NCI-H526 treated with DMSO at 0.1 percent for 48 hours (cell line): ENCODE measurements at regions not wholly inside any gene's neighbourhood (a gene's known extent, or its start where the extent isn't known, plus 50 kb on each side); places are given as distances from the start of the nearest gene placed in this dataset.

Source experiments
- DNase-seq: peaks from one replicate; lab custom pipeline; 2025; lab: John Stamatoyannopoulos, UW

DNA sequence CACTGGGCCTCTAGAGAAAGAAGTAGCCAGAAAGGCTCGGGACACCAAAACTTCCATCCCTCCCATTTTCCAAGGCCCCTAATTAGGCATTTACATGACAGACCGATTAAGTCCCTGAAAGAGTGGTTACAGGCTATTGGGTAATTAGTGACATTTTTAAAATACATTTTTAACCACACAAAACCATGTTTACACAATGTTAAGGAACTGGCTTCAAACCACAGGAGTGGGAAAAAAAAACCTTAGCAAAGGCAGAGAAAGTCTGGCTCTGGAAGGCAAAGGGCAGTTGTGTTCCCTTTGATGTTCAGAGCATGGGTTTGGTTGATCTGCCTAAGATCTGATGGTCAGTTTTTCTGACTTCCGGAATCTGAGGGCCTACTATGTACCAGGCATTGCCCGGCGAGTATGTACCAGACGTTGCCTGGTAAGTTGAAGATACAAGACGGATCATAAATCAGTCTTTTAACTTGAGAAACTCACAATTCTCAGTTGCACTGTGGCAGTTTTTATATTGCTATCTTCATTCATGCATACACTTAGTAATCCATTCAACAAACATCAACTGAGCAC lies 576.5 kb downstream of the MED13L start:
- no peak for DNase-seq

DNA sequence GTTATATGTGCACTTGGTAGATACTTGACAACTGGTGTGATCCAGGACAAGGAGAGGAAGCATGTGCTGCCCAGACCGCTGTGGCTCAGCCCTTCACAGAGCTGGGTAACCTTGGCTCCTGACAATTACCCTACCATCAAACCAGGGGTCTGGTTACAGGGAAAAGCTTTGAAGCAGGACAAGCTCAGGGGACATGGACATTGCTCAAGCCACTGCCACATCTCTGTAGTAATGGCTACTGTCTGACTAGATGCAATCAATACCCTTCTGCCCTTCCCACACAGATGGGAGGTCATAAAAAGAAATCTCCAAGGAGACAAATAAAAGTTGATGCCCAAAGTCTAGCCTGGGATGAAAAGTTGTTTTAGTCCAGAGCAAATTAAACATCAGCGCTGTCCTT lies 577.4 kb downstream of the MED13L start:
- DNase-seq: no peak

DNA sequence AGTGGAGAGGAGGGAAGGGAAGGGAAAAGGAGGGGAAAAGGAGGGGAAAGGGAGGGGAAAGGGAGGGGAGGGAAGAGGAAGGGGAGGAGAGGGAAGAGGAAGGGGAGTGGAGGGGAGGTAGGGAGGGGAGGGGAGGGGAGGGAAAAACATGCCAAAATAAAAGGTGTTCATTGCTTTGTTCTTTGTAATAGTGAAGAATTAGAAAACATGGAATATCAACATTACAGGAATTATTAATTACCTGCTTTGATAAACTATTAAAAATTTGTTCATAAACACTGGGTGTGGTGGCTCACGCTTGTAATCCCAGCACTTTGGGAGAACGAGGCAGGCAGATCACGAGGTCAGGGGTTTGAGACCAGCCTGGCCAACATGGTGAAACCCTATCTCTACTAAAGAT lies 579.2 kb downstream of the MED13L start:
- no peak for DNase-seq

DNA sequence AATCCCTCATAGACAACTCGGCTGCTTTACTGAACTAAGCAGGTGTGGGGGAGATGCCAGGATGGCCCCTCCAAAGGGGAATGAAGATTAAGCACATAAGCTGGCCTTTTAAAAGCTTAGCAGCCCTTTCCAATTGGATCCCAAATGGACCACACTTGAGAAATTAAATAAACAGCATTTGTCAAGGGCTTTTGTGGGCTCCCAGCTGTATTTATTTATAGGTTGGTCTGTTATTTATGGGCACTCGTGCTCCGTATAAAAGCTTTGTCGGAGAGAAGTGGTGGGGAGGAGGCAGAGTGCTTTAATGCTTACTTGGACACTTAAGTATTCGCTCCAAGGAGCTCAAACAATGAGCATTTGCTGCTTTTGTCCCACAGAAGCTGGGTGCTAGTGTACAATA lies 580.2 kb downstream of the MED13L start:
- DNase-seq: no peak

DNA sequence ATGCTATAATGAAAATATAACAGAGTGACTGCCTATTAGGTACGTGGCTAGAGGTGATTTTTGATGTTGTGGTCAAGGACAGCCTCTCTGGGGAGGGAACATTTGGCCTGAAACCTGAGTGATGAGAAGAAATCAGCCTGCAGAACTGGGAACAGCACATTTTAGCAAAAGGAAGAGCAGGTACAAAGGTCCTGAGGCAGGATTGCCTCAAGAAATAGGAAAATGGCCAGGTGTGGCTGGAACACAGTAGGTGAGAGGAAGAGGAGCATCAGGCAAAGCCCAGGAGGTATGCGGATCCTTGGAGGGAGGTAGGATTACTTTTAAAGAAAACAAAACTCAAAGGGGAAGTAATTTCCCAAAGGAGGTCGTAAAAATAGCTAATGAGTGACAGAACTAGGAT lies 582.9 kb downstream of the MED13L start:
- DNase-seq: no peak

DNA sequence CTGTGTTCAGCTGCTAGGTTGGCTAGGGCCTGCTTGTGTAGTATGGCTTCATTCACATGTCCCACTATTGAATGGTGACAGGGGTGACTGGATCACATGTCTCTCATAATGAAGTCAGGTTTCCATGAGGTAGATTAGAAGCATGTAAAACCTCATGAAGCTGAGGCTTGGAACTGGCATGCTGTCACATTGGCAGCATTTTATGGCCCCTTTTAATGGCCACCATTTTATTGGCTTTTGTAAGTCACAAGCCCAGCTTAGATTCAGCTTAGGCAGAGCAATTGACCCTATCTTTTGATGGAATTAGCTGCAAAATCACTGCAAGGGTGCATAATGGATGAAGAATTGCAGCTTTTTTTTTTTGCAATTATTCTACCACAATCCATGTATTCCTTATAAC lies 583.5 kb downstream of the MED13L start:
- no peak for DNase-seq

DNA sequence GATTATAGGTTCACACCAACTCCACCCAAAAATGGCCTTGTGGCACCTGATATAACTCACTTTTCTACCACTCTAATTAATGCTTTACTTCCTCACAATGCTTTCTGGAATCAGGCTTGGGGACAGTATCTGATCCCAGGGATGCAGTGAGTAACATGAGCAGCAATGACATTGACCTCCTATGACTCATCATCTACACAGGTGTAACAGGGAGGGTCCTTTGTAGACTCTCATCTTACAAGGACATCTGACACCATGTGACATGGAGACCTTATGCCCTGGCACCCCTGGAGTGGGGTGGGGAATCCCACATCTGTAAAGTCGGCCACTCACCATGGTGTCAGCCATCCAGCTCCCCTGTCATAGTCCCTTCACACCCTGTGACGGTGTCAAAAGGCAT lies 586.4 kb downstream of the MED13L start:
- DNase-seq: no peak

DNA sequence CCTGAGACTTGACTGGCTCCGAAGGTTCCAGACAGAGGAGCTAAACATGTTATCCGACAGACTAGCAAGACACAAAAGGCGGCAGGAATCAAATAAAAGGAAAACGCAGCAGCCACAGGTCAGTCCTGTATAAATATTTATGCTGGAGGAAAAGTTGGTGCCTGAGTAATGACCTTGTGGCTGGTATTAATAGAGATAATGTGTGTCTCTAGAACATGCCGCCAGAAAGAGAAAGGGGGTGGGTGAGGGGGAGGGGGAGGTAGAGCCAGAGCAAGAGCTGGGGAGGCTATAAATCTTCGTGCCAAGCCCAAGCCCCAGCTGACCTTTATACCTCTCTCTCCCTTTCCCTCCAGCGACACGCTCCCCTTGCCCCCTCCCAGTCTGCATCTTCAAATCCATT lies 590.4 kb downstream of the MED13L start:
- DNase-seq: no peak

DNA sequence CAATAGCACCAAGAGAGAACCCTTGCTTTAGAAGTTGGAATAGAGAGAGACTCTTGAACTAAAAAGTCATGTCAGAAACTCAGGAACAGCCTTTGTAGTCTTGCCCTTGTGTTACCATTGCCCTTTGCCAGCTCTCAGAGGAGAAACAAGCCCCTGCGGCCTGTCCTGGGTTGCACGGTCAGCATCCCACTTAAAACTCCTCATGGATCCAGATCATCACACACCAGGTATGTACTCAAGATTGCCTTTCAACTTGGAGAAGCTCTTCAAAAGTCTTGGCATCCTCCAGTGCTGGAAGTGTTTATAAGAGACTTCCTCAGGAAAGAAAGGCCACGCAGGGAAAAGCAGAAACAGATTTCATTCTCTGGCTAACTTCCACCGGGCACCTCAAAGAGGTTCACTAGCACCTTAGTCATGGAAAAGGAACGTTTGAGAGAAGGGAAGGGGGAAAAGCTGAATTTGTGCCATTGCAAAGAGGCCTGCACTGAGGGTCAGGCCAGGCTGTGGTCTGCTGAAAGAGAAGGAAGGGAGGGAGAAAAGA lies 594.2 kb downstream of the MED13L start:
- no peak for DNase-seq

DNA sequence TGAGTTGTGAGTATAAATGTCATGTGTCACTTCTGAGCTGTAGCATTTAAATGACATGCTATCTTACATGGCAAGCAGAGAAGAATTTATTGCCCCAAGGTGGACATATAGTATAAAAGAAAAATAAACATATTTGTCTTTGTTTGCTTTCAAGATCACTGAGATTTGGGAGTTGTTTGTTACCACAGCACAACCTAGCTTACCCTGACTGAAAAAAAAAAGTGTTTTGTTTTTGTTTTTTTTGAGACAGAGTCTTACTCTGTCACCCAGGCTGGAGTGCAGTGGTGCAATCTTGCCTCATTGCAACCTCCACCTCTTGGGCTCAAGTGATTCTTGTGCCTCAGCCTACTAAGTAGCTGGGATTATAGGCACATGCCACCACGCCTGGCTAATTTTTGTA lies 596.5 kb downstream of the MED13L start:
- no peak for DNase-seq

DNA sequence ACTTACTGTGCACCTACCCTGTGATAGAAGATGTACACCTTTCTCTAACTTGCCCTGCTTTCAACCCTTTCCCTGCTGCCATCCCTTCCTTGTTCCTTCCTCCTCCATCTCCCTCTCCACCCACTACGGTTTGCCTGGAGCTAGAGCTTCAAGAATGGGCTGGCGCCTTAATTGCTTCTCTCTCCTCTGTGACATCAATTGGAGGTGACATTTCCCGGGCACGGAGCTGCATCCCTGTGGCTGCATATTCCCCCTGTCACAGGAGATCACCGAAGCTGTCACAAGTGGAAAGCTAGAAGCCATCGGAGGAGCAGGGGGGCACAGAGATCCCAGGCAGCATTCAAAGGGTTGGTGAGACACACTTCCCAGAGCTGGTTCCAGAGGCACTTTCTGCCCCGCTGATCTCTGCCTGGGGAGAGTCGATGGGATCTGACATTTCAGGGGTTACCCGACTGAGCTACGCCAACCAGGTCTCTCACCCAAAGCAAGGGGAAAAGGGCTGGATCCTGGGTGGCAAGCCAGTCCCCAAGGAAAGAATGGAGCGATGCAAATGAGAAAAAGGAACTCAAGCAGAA lies 604.9 kb downstream of the MED13L start:
- DNase-seq: no peak

DNA sequence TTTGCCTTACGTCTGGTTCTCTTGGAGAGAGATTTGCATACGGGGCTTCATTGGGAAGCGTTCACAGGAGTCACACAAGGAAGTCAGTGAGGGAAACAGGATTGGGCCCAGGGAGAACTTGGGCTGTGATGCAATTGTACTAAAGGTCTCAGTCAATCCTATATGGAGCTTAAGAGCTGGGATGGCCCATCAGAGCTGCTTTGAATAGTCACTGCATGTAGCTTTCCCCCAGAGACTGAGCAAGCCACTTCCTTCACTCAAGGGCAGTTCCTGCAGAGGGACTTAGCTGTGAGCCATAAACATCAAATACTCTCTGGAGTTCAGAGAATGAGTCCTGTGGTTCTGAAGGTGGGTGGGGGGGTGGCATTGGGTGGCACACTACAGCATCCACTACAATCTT lies 605.4 kb downstream of the MED13L start:
- DNase-seq: peak; percentile 68

DNA sequence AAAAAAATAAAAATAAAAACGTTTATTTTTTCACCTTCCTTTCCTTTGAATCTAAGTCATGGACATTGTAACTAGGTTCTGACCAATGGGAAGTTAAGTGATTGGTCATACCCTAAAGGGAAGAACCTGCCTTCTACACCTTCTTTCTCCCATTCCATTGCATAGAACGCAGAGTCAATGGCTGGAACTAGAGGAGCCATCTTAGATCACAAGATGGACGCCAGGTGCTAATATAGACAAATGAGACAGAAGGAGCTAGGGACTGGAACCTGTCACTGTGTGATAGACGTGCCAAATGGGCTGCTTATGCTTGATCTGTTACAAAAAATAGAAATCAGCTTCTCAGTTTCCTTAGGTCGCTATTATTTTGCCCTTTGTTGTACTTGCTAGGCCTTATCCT lies 606.6 kb downstream of the MED13L start:
- no peak for DNase-seq

DNA sequence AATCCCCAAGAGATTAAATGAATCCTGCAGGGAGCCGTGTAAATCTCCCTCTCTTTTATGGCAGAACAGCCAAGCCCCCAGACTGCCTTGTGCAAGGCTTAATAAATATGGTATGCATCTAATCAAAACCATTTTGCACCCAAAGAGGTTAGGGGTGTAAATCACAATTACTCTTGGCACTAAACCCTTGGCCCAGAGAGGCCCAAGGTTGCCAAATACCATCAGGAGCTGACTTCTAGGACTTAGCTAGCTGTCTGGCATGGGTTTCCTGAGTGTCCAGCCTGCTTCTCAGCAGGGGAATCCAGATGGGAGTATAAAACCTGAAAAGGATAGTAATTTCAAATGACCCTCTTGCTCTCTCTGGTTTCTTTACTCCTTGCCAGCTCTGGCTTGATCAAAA lies 610.4 kb downstream of the MED13L start:
- no peak for DNase-seq

DNA sequence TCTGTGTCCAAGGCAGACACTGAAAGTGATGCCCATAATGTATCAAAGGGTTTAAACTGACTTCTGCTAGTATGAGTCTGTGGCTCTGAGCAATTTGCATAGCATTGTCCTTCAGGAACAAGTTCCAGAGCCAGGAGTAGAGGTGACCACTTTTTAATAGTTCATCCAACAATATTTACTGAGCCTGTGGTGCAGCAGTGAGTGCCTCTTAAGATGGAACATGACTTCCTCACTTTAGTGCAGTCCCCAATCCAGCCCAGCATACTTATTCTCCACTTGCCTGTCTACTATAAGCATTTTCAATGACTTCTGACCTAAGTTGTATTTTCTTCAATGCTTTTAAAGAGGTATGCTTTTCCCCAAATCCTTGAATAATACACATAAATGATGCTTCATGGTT lies 611.3 kb downstream of the MED13L start:
- DNase-seq: no peak

DNA sequence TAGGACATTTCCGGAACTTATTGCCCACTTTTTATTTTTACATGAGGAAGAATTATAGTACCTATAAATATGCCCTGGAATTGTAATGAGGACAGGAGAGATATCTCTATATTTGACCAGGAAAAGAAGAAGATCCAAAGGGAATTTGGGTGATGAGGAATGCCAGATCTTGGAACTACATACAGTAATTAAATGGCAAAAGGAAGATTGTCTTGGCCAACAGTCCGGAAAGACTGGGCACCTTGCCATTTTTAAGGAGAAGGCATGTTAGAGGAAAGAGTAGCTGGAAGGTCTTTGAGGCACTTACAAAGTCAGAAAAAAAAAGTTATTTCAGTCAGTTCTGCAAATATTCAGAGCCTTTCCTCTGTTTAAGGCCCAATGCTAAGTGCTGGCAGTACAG lies 616.4 kb downstream of the MED13L start:
- DNase-seq: no peak

DNA sequence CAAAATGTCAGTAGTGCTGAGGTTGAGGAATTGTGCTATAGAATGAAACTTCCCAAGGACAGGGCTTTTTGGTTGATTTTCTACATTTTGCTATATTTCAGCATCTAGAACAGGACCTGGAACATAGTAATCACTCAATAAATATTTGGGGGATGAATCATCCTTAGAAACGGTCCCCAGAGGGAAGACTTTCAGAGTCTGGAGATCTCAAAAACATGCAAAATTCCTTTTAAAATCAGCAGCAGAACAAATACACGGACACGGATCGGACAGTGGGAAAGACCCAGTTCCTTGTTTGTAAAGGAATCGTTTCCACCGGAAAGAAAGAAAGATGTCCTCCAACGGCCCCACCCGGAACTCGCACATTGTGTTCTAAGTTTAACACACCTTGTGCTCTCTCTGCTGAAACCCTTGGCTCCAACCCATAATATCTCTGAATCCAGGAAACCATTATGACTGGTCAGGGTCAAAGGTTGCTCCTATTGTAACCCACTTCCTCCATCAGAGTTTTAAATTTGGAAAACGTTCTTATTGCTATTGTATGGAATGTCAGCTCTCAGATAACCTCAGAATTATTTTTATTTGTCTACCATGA lies 617.2 kb downstream of the MED13L start:
- no peak for DNase-seq

DNA sequence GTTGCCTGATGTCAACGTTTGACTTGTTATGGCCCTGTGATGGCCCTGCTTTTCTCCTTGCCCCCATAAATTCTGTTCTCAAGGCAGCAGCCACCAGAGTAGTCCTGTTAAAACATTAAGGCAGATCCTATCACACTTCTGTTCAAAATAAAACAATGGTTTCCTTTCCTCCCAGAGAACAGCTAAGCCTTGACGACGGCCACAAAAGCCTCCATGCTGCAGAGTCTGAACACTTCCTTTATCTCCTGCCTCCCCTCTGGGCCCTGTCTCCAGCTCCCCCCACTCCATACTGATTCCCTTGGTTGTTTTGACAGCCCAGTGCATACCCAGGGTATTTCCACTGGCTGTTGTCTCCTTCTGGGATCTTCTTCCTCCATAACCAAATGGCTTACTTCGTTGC lies 618.1 kb downstream of the MED13L start:
- no peak for DNase-seq

DNA sequence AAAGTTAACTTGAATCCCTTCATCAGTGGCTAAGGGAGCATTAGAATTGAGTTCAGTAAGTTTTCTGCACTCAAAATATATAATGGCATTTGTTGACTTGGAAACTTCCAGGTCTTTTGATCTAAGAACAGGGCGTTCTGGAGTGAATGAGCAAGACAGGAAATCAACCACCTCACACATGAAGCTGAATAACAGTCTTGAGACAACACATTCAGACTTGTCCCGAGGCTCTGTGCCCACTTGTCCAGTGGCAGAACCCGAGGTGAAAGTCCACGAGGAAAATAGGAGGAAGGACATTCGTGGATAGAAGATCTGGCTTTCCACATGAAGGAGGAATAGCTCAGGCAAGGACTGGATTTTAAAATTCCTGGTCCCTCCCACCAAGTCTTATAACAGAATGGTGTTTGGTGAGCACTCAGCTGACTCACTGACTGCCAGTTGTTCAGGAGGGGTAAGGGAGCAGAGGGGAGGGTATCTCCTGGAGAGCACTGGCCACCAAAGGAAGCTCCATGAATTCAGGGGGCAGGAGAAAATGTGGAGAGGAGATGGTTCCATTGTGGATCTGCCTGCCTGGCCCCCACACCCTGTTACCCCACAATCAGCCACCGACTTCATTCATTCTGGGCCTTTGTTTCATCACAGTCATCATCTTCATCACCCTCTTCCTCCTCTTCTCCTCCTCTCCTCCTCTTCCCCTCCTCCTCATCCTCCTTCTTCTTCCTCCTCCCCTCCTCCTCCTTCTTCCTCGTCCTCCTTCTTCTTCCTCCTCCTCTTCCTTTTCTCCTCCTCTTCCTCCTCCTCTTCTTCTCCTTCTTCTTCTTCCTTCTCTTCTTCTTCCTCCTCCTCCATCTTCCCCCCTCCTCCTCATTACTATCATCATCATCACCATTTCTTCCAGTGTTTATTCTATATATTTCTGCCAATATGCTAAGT lies 620.1 kb downstream of the MED13L start:
- no peak for DNase-seq

DNA sequence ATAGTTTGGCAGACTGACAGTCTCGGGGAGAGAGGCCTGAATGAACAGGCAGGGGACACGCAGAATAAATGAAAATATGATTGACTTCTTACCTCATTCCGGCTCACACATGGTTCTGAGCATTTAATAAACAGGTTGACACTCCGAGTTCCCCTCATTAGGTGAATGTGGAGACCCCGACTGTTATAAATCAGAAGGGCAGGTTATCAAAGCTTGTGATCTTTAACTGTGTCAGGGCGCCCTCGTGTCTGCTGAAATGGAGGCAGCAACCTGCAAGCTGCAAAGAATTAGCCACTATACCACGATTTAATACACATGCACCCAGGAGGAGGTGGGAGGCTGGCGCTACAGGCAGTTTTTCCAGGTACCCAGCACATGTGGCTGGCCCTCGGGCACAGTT lies 627.5 kb downstream of the MED13L start:
- DNase-seq: no peak

DNA sequence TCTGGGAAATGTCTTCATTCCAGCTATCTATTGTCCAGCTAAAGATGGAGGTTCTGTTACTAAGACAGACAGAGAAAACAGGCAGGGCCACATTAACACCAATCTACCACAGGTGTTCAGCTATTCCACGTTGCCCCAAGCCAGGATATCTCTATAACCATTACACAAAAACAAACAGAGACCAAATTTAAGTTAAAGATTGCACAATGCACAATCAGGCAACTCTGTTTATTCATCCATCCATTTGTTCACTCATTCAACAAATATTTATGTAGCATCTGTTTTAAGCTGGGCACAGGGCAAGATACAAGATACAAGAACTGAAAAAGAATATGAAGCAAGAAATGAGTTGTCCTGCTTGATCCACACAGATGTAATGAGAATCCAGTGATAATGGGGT lies 629.0 kb downstream of the MED13L start:
- no peak for DNase-seq

DNA sequence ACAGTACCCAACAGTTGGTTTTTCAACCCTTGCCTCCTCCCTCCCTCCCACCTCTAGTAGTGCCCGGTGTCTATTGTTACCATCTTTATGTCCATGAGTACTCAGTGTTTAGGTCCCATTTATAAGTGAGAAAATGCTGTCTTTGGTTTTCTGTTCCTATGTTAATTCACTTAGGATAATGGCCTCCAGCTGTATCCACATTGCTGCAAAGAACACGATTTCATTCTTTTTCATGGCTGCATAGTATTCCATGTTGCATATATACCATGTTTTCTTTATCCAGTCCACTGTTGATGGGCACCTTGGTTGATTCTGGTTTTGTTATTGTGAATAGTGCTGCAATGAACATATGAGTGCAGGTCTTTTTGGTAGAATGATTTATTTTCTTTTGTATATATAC lies 631.3 kb downstream of the MED13L start:
- no peak for DNase-seq

DNA sequence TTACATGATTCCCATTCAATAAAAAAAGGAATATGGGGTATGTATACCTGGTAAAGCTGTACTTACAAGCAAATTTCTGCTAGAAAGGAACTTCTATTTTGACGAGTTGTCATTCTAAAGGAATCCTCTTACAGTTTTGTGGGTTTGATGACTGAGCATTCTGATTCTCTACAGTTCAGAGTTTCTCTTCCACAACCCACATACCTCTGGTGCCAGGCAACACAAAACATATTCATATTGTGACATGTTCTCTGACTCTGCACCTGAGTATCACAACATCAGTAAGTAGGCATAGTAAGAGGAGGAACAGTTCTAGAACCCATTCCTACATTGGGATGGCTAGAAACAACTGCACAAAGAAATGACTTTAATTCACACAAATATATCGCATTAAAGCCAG lies 636.6 kb downstream of the MED13L start:
- DNase-seq: no peak
